GM12865 (cell line): ENCODE measurements at regions not wholly inside any gene's neighbourhood (a gene's known extent, or its start where the extent isn't known, plus 50 kb on each side); places are given as distances from the start of the nearest gene placed in this dataset.
A peak's percentile ranks its signal among the peaks of the same experiment; 100 is the strongest.

Experiments
- DNase-seq: peaks from one replicate; pipeline ENCODE4 v3.0.0; 2010; ENCODE audit warnings: low read depth
- H3K4me3 ChIP-seq: 2 replicates; pipeline ENCODE4 v1.5.1; 2011; ENCODE audit warnings: mild to moderate bottlenecking, low read depth, low read length, control low read depth
- CTCF ChIP-seq: IDR thresholded peaks from 2 replicates; pipeline ENCODE4 v1.5.1; 2011; ENCODE audit warnings: low read length, control low read depth, low read depth, inconsistent platforms; ENCODE audit not compliant: insufficient read depth; ENCODE audit errors: missing control alignments

GRCh38 chr18:22346953-22347605 is 70.6 kb downstream of the CTAGE1 start:
- no peak overlapping the region for H3K4me3 ChIP-seq
- TF ChIP-seq CTCF: no peak
- DNase-seq: no peak

GRCh38 chr18:22346401-22346952 is 71.2 kb downstream of the CTAGE1 start:
- H3K4me3 ChIP-seq: no peak overlapping the region
- DNase-seq: no peak
- TF ChIP-seq CTCF: no peak

- DNase-seq: peak; percentile 15
- no peak overlapping the region for H3K4me3 ChIP-seq
- TF ChIP-seq CTCF: no peak
These were observed 72.0 kb downstream of the CTAGE1 start for GRCh38 chr18:22345718-22346117.

- DNase-seq: peak; percentile 53
- no peak overlapping the region for H3K4me3 ChIP-seq
- no peak for TF ChIP-seq CTCF
These were observed 72.6 kb downstream of the CTAGE1 start for GRCh38 chr18:22344908-22345670.

GRCh38 chr18:22344445-22344844 is 73.3 kb downstream of the CTAGE1 start:
- no peak for TF ChIP-seq CTCF
- DNase-seq: no peak
- no peak overlapping the region for H3K4me3 ChIP-seq

- H3K4me3 ChIP-seq: no peak overlapping the region
- no peak for DNase-seq
- no peak for TF ChIP-seq CTCF
These were observed 74.1 kb downstream of the CTAGE1 start for GRCh38 chr18:22343613-22344012.
